HFF-Myc (cell line): ENCODE measurements at regions not wholly inside any gene's neighbourhood (a gene's known extent, or its start where the extent isn't known, plus 50 kb on each side); places are given as distances from the start of the nearest gene placed in this dataset.
"Not testable (repeated sequence)": the region's sequence is repeated elsewhere in the genome, so short reads cannot be mapped to it uniquely, and the experiment has no call there.

Source experiments
- DNase-seq: peaks from one replicate; pipeline ENCODE4 v3.0.0-alpha.2; 2011; ENCODE audit warnings: low read depth; ENCODE audit errors: extremely low read depth
- H3K4me3 ChIP-seq: replicated peaks from 2 replicates; pipeline ENCODE4 v1.5.1; 2011; ENCODE audit warnings: low read depth, mild to moderate bottlenecking, control low read depth, low read length
- CTCF ChIP-seq: IDR thresholded peaks from 2 replicates; pipeline ENCODE4 v1.5.1; 2012; ENCODE audit warnings: mild to moderate bottlenecking, low read depth, low read length, control low read depth; ENCODE audit errors: missing control alignments

GRCh38 chr4:141473952-141474351 is 162.4 kb upstream of the IL15 start:
- no peak overlapping the region for H3K4me3 ChIP-seq
- TF ChIP-seq CTCF = no peak
- peak; percentile 32 for DNase-seq

DNA sequence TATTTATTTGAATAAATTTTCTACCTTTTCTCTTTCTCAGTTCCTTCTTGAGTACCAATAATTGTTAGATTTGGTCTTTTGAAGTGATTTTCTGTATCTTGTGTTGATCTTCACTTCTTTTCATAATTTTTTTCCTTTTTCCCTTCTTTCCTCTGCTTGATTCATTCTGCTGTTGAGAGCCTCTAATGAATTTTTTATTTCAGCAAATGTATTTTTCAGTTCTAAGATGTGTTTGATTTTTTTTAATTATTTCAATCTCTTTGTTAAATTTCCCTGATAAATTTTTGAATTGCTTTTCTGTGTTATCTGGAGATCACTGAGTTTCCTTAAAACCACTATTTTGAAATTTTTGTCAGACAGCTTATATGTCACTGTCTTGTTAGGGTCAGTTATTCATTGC is 155.4 kb upstream of the IL15 start:
- DNase-seq = no peak
- H3K4me3 ChIP-seq = no peak overlapping the region
- TF ChIP-seq CTCF = no peak

DNA sequence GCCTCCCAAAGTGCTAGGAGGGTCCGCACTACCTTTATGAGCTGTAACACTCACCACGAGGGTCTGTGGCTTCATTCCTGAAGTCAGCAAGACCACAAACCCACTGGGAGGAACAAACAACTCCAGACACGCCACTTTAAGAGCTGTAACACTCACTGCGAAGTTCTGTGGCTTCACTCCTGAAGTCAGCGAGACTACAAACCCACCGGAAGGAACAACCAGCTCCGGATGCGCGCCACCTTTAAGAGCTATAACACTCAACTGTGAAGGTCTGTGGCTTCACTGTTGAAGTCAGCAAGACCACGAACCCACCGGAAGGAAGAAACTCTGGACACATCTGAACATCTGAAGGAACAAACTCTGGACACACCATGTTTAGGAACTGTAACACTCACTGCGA is 152.1 kb upstream of the IL15 start:
- not testable (repeated sequence) for H3K4me3 ChIP-seq, DNase-seq

DNA sequence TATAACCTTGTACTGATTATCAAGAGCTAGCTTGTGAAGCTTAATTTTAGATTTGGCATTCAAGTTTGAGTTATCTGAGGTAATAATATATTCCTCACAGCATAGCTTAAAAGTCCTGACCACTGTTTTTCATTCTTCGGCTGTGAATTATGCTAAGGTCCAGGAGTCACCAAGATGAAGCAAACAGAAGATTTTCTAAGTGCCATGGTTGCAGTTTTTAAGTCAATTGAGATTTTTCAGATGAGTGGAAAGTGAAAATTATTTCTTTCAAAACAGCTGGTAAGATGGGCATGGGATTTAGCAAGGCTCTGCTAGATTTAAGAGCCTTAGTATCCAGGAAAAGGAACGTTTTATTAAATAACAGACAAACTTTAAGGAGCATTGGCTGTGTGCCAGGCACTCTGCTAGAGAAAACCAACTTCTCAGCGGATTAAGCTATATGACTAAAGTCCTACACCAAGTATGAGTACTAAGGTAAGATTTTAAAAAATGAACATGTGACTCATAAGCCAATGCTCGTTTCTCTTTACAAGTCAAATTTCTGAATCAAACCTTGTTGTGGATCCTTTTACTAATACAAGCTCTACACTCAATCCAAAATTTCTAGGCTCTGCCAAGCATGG is 149.9 kb upstream of the IL15 start:
- TF ChIP-seq CTCF = no peak
- no peak for DNase-seq
- H3K4me3 ChIP-seq = no peak overlapping the region

GRCh38 chr4:141497627-141498026 is 138.8 kb upstream of the IL15 start:
- DNase-seq = no peak
- no peak for TF ChIP-seq CTCF
- no peak overlapping the region for H3K4me3 ChIP-seq

GRCh38 chr4:141499261-141499853 is 137.0 kb upstream of the IL15 start:
- no peak for DNase-seq
- no peak for TF ChIP-seq CTCF
- no peak overlapping the region for H3K4me3 ChIP-seq

DNA sequence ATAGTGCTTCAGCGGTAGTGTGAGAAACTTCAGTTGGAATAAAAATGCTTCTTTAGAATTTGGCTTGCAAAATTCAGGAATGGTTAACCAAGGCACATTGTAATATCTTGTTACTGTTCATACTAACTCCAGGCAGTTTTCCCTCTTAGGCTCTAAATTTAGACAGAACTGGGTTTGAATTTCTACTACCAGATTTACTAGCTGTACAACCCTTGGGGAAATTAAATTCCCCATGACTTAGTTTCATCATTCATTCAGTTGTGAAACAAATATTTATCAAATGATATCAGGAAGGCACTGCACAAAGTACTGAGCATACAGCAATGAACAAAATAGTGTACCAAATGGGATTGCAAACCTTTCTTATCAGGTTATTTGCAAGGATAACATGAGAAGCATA is 135.0 kb upstream of the IL15 start:
- H3K4me3 ChIP-seq = no peak overlapping the region
- no peak for DNase-seq
- TF ChIP-seq CTCF = no peak
